MCF 10A (cell line): ENCODE measurements at regions not wholly inside any gene's neighbourhood (a gene's known extent, or its start where the extent isn't known, plus 50 kb on each side); places are given as distances from the start of the nearest gene placed in this dataset.

Experiments used
- BruUV-seq: library from RNA; stranded (reverse); fragments of 400-500 nt; replicated peaks from 2 replicates; lab custom pipeline; 2021; lab: Mats Ljungman, UMichigan
- CTCF ChIA-PET: fragments of 300-600 bp; sonication (Branson Sonifier 250); formaldehyde crosslinking; extraction: SDS; loops from one replicate; lab custom pipeline; 2021; ENCODE audit warnings: antibody characterized with exemption, inconsistent platforms; lab: Yijun Ruan, JAX
- POLR2A ChIA-PET: fragments of 300-600, 350-650 bp; sonication (Branson Sonifier 250); formaldehyde crosslinking; extraction: SDS; loops from one replicate; lab custom pipeline; 2020; ENCODE audit warnings: antibody characterized with exemption, inconsistent platforms; lab: Yijun Ruan, JAX
- DNase-seq: peaks from one replicate; pipeline ENCODE4 v3.0.0-alpha.2; 2018; ENCODE audit not compliant: unreplicated experiment
- H3K27ac Mint-ChIP-seq: one replicate; pipeline ENCODE4 v1.8.0; 2022; ENCODE audit warnings: mild to moderate bottlenecking, low read depth, mixed read lengths; ENCODE audit not compliant: unreplicated experiment
- H3K27me3 Mint-ChIP-seq: one replicate; pipeline ENCODE4 v1.8.0; 2022; ENCODE audit warnings: mixed read lengths; ENCODE audit not compliant: insufficient read depth, unreplicated experiment
- H3K36me3 Mint-ChIP-seq: one replicate; pipeline ENCODE4 v1.8.0; 2022; ENCODE audit warnings: mild to moderate bottlenecking, moderate library complexity, mixed read lengths; ENCODE audit not compliant: insufficient read depth, unreplicated experiment
- H3K4me1 Mint-ChIP-seq: one replicate; pipeline ENCODE4 v1.8.0; 2022; ENCODE audit warnings: mixed read lengths; ENCODE audit not compliant: insufficient read depth, unreplicated experiment
- H3K4me3 Mint-ChIP-seq: one replicate; pipeline ENCODE4 v1.8.0; 2022; ENCODE audit warnings: mild to moderate bottlenecking, moderate library complexity, mixed read lengths; ENCODE audit not compliant: unreplicated experiment
- H3K9me3 Mint-ChIP-seq: one replicate; pipeline ENCODE4 v1.8.0; 2022; ENCODE audit warnings: mixed read lengths; ENCODE audit not compliant: unreplicated experiment
- CTCF ChIP-seq: fragments of 200-600 bp; IDR thresholded peaks from one replicate; pipeline ENCODE4 v1.8.0; 2022; ENCODE audit warnings: antibody characterized with exemption, mild to moderate bottlenecking; ENCODE audit not compliant: unreplicated experiment
- intact Hi-C: fragments of 100-400 bp; cut with micrococcal nuclease; formaldehyde crosslinking; loops from 2 replicates; pipeline ENCODE4 v1.14.1; 2022

- Mint-ChIP-seq H3K4me3 (no peak overlapping the region), H3K36me3 (no peaks in the 10 kb centered on the region), H3K27ac (no peak overlapping the region), H3K4me1 (no peaks in the 10 kb centered on the region), H3K27me3 (no peaks in the 10 kb centered on the region), H3K9me3 (no peaks in the 10 kb centered on the region)
- BruUV-seq = no TSS peak
- no peak for TF ChIP-seq CTCF
- CTCF ChIA-PET = no interaction called here
- POLR2A ChIA-PET = no interaction called here
- intact Hi-C loops = no loop called here
- DNase-seq = no peak
Measured at GRCh38 chr5:82605441-82605973, 327.4 kb upstream of the RPS23 start.

GRCh38 chr5:82603033-82603987 is 325.2 kb upstream of the RPS23 start:
- ChIA-PET POLR2A (no interaction called here), CTCF (interaction anchor here (0.6 kb wide), 1 partner anchor 380 kb away, joined by 4 read pairs; no protein-coding TSS in a partner anchor)
- no peak overlapping the region for H3K27ac Mint-ChIP-seq
- no TSS peak for BruUV-seq
- H3K4me3 Mint-ChIP-seq = no peak overlapping the region
- H3K9me3 Mint-ChIP-seq = no peaks in the 10 kb centered on the region
- DNase-seq = no peak
- intact Hi-C loops = no loop called here
- no peaks in the 10 kb centered on the region for H3K27me3 Mint-ChIP-seq
- no peaks in the 10 kb centered on the region for H3K4me1 Mint-ChIP-seq
- TF ChIP-seq CTCF = no peak
- H3K36me3 Mint-ChIP-seq = no peaks in the 10 kb centered on the region

GRCh38 chr5:82601861-82602260 is 323.7 kb upstream of the RPS23 start:
- Mint-ChIP-seq H3K4me3 (no peak overlapping the region), H3K27me3 (no peaks in the 10 kb centered on the region), H3K4me1 (no peaks in the 10 kb centered on the region), H3K27ac (no peak overlapping the region), H3K36me3 (no peaks in the 10 kb centered on the region), H3K9me3 (no peaks in the 10 kb centered on the region)
- ChIA-PET CTCF (interaction anchor here (0.7 kb wide), 1 partner anchor 107 kb away, joined by 3 read pairs; no protein-coding TSS in a partner anchor), POLR2A (interaction anchor here (1.1 kb wide), 1 partner anchor 13 kb away, joined by 3 read pairs; no protein-coding TSS in a partner anchor)
- BruUV-seq = no TSS peak
- no peak for DNase-seq
- no peak for TF ChIP-seq CTCF
- intact Hi-C loops = no loop called here

GRCh38 chr5:82601077-82601476 is 322.9 kb upstream of the RPS23 start:
- DNase-seq = no peak
- Mint-ChIP-seq H3K27ac (no peak overlapping the region), H3K4me1 (no peaks in the 10 kb centered on the region), H3K4me3 (no peak overlapping the region), H3K36me3 (no peaks in the 10 kb centered on the region), H3K9me3 (no peaks in the 10 kb centered on the region), H3K27me3 (no peaks in the 10 kb centered on the region)
- no peak for TF ChIP-seq CTCF
- ChIA-PET POLR2A (no interaction called here), CTCF (interaction anchor here (0.7 kb wide), 1 partner anchor 108 kb away, joined by 3 read pairs; no protein-coding TSS in a partner anchor)
- BruUV-seq = no TSS peak
- intact Hi-C loops = no loop called here
